Muscle of leg (tissue), 3 donors: ENCODE measurements at regions not wholly inside any gene's neighbourhood (a gene's known extent, or its start where the extent isn't known, plus 50 kb on each side); places are given as distances from the start of the nearest gene placed in this dataset.

Source experiments
- DNase-seq: peaks from one replicate; pipeline ENCODE4 v3.0.0; 2013
- H3K27ac ChIP-seq: one replicate; pipeline ENCODE4 v1.5.1; 2013; ENCODE audit warnings: mild to moderate bottlenecking, low read length, control low read depth
- H3K27me3 ChIP-seq: one replicate; pipeline ENCODE4 v1.6.1; 2013; ENCODE audit warnings: low read length; ENCODE audit not compliant: control insufficient read depth, insufficient read depth
- H3K36me3 ChIP-seq: one replicate; pipeline ENCODE4 v1.6.1; 2013; ENCODE audit warnings: low read length; ENCODE audit not compliant: control insufficient read depth, insufficient read depth
- H3K4me1 ChIP-seq: one replicate; pipeline ENCODE4 v1.6.1; 2013; ENCODE audit warnings: low read length; ENCODE audit not compliant: control insufficient read depth, insufficient read depth
- H3K4me3 ChIP-seq: one replicate; pipeline ENCODE4 v1.5.1; 2013; ENCODE audit warnings: low read length, control low read depth
- H3K9me3 ChIP-seq: replicated peaks from 2 replicates; pipeline ENCODE4 v1.6.1; 2013; ENCODE audit warnings: low read depth, low read length; ENCODE audit not compliant: control insufficient read depth
- WGBS: methylation state at CpG from one replicate; pipeline ENCODE4 v1.1.5; 2013; ENCODE audit warnings: missing lambda C conversion rate; ENCODE audit not compliant: insufficient coverage; 5-methylcytosine and 5-hydroxymethylcytosine counted together

- H3K27me3 ChIP-seq, result no peaks in the 10 kb centered on the region
- H3K36me3 ChIP-seq, result no peaks in the 10 kb centered on the region
- no peak overlapping the region for H3K4me3 ChIP-seq
- DNase-seq, result no peak
- no peaks in the 10 kb centered on the region for H3K9me3 ChIP-seq
- no peaks in the 10 kb centered on the region for H3K4me1 ChIP-seq
- 80% methylated on average over 1 of the region's 3 CpGs for WGBS
- no peak overlapping the region for H3K27ac ChIP-seq
Measured at GRCh38 chr5:84535281-84535680, 150.6 kb upstream of the EDIL3 start.

- DNase-seq, result peak; percentile 8
- Histone ChIP-seq H3K4me1 (no peaks in the 10 kb centered on the region), H3K36me3 (no peaks in the 10 kb centered on the region), H3K27ac (no peak overlapping the region), H3K27me3 (no peaks in the 10 kb centered on the region), H3K9me3 (no peaks in the 10 kb centered on the region), H3K4me3 (no peak overlapping the region)
Measured at GRCh38 chr5:84524491-84524890, 139.8 kb upstream of the EDIL3 start.

- Histone ChIP-seq H3K27ac (no peak overlapping the region), H3K9me3 (no peaks in the 10 kb centered on the region), H3K27me3 (no peaks in the 10 kb centered on the region), H3K4me1 (no peaks in the 10 kb centered on the region), H3K36me3 (no peaks in the 10 kb centered on the region), H3K4me3 (no peak overlapping the region)
- WGBS, result 90% methylated on average over 2 of the region's 3 CpGs
- no peak for DNase-seq
Measured at GRCh38 chr5:84518862-84519261, 134.2 kb upstream of the EDIL3 start.

- Histone ChIP-seq H3K9me3 (no peaks in the 10 kb centered on the region), H3K4me1 (no peaks in the 10 kb centered on the region), H3K36me3 (no peaks in the 10 kb centered on the region), H3K4me3 (no peak overlapping the region), H3K27ac (no peak overlapping the region), H3K27me3 (no peaks in the 10 kb centered on the region)
- 95% methylated on average over 4 of the region's 4 CpGs for WGBS
- DNase-seq, result no peak
Measured at GRCh38 chr5:84518370-84518769, 133.7 kb upstream of the EDIL3 start.

- DNase-seq, result no peak
- H3K4me1 ChIP-seq, result no peaks in the 10 kb centered on the region
- no peaks in the 10 kb centered on the region for H3K27me3 ChIP-seq
Measured at GRCh38 chr5:84506625-84507024, 121.9 kb upstream of the EDIL3 start.

GRCh38 chr5:84494453-84494852 is 109.8 kb upstream of the EDIL3 start:
- DNase-seq, result no peak
- Histone ChIP-seq H3K4me1 (no peaks in the 10 kb centered on the region), H3K4me3 (no peak overlapping the region), H3K27ac (no peak overlapping the region), H3K27me3 (no peaks in the 10 kb centered on the region), H3K36me3 (no peaks in the 10 kb centered on the region), H3K9me3 (no peaks in the 10 kb centered on the region)

More at GRCh38 chr5:84506625-84507024, 121.9 kb upstream of the EDIL3 start:
- Histone ChIP-seq H3K36me3 (no peaks in the 10 kb centered on the region), H3K27ac (no peak overlapping the region), H3K9me3 (no peaks in the 10 kb centered on the region), H3K4me3 (no peak overlapping the region)

- H3K4me3 ChIP-seq, result no peak overlapping the region
- H3K36me3 ChIP-seq, result no peaks in the 10 kb centered on the region
- no peak overlapping the region for H3K27ac ChIP-seq
- H3K27me3 ChIP-seq, result no peaks in the 10 kb centered on the region
- H3K4me1 ChIP-seq, result no peaks in the 10 kb centered on the region
- DNase-seq, result peak; percentile 19
- H3K9me3 ChIP-seq, result no peaks in the 10 kb centered on the region
Measured at GRCh38 chr5:84487963-84488362, 103.3 kb upstream of the EDIL3 start.

- Histone ChIP-seq H3K4me1 (no peaks in the 10 kb centered on the region), H3K4me3 (no peak overlapping the region), H3K27me3 (no peaks in the 10 kb centered on the region), H3K36me3 (no peaks in the 10 kb centered on the region), H3K9me3 (no peaks in the 10 kb centered on the region), H3K27ac (no peak overlapping the region)
- no peak for DNase-seq
- WGBS, result no CpG with 5 or more reads among the region's 5 CpGs
Measured at GRCh38 chr5:84480873-84481637, 96.4 kb upstream of the EDIL3 start.

GRCh38 chr5:84478603-84479002 is 93.9 kb upstream of the EDIL3 start:
- Histone ChIP-seq H3K36me3 (no peaks in the 10 kb centered on the region), H3K4me3 (no peak overlapping the region), H3K27me3 (no peaks in the 10 kb centered on the region), H3K9me3 (no peaks in the 10 kb centered on the region), H3K4me1 (no peaks in the 10 kb centered on the region), H3K27ac (no peak overlapping the region)
- DNase-seq, result no peak
- no CpG with 5 or more reads among the region's 1 CpG for whole genome bisulfite sequencing

GRCh38 chr5:84477485-84477884 is 92.8 kb upstream of the EDIL3 start:
- Histone ChIP-seq H3K4me3 (no peak overlapping the region), H3K4me1 (no peaks in the 10 kb centered on the region), H3K9me3 (no peaks in the 10 kb centered on the region), H3K27ac (no peak overlapping the region), H3K27me3 (no peaks in the 10 kb centered on the region), H3K36me3 (no peaks in the 10 kb centered on the region)
- no peak for DNase-seq
- WGBS, result no CpG with 5 or more reads among the region's 2 CpGs

GRCh38 chr5:84474126-84474525 is 89.4 kb upstream of the EDIL3 start:
- no peak for DNase-seq
- no peaks in the 10 kb centered on the region for H3K36me3 ChIP-seq
- H3K27ac ChIP-seq, result no peak overlapping the region
- no peak overlapping the region for H3K4me3 ChIP-seq
- no peaks in the 10 kb centered on the region for H3K27me3 ChIP-seq
- no peaks in the 10 kb centered on the region for H3K9me3 ChIP-seq
- no peaks in the 10 kb centered on the region for H3K4me1 ChIP-seq
- no CpG with 5 or more reads among the region's 4 CpGs for WGBS
